Chondrocyte (in vitro differentiated cells): ENCODE measurements at regions not wholly inside any gene's neighbourhood (a gene's known extent, or its start where the extent isn't known, plus 50 kb on each side); places are given as distances from the start of the nearest gene placed in this dataset.
A peak's percentile ranks its signal among the peaks of the same experiment; 100 is the strongest.

Source experiments
- DNase-seq: peaks from one replicate; pipeline ENCODE4 v3.0.0; 2021; ENCODE audit warnings: mixed read lengths, low spot score
- H3K27ac Mint-ChIP-seq: one replicate; pipeline ENCODE4 v1.8.0; 2021; ENCODE audit warnings: mild to moderate bottlenecking, moderate library complexity, mixed read lengths; ENCODE audit not compliant: unreplicated experiment
- H3K27me3 Mint-ChIP-seq: 2 replicates; pipeline ENCODE4 v1.8.0; 2021; ENCODE audit warnings: low read depth, mixed read lengths
- H3K36me3 Mint-ChIP-seq: 2 replicates; pipeline ENCODE4 v1.8.0; 2021; ENCODE audit warnings: low read depth, mixed read lengths
- H3K4me1 Mint-ChIP-seq: 2 replicates; pipeline ENCODE4 v1.8.0; 2021; ENCODE audit warnings: low read depth, mild to moderate bottlenecking, mixed read lengths
- H3K4me3 Mint-ChIP-seq: one replicate; pipeline ENCODE4 v1.8.0; 2021; ENCODE audit warnings: mild to moderate bottlenecking, moderate library complexity, mixed read lengths; ENCODE audit not compliant: unreplicated experiment
- H3K9me3 Mint-ChIP-seq: 2 replicates; pipeline ENCODE4 v1.8.0; 2021; ENCODE audit warnings: low read depth, mixed read lengths
- TF ChIP-seq, protein P1 (sequence below): fragments of 200-600 bp; sonication (generic); IDR thresholded peaks from 2 replicates; pipeline ENCODE4 v1.5.0; 2021; ENCODE audit warnings: antibody characterized with exemption, mild to moderate bottlenecking, moderate library complexity

DNA sequence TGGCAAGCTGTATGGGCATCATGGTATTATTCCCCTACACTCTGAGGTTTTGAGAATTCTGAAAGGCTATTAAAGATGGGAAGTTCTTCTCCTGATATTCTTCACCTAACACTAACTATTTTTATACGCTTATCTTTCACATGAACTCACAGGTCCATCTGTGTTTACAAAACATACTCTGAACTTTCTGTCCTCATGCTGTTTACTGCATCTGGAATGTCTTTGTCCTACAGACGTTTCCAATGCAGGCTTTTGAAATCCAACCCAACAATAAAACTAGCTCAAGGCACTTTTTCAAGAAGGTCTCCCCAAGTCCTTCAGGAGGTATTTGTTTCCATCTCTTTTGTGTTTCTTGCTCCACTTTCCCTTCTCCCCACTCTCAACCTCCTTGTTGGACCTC, 60.5 kb upstream of the MLIP start:
- Mint-ChIP-seq H3K9me3 (no peaks in the 10 kb centered on the region), H3K27ac (no peak overlapping the region), H3K36me3 (peaks cover 2% of the 10 kb centered on the region), H3K4me3 (no peak overlapping the region), H3K4me1 (peaks cover 16% of the 10 kb centered on the region), H3K27me3 (no peaks in the 10 kb centered on the region)
- no peak for DNase-seq
- TF ChIP-seq, protein P1, sequence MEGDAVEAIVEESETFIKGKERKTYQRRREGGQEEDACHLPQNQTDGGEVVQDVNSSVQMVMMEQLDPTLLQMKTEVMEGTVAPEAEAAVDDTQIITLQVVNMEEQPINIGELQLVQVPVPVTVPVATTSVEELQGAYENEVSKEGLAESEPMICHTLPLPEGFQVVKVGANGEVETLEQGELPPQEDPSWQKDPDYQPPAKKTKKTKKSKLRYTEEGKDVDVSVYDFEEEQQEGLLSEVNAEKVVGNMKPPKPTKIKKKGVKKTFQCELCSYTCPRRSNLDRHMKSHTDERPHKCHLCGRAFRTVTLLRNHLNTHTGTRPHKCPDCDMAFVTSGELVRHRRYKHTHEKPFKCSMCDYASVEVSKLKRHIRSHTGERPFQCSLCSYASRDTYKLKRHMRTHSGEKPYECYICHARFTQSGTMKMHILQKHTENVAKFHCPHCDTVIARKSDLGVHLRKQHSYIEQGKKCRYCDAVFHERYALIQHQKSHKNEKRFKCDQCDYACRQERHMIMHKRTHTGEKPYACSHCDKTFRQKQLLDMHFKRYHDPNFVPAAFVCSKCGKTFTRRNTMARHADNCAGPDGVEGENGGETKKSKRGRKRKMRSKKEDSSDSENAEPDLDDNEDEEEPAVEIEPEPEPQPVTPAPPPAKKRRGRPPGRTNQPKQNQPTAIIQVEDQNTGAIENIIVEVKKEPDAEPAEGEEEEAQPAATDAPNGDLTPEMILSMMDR, result no peak

DNA sequence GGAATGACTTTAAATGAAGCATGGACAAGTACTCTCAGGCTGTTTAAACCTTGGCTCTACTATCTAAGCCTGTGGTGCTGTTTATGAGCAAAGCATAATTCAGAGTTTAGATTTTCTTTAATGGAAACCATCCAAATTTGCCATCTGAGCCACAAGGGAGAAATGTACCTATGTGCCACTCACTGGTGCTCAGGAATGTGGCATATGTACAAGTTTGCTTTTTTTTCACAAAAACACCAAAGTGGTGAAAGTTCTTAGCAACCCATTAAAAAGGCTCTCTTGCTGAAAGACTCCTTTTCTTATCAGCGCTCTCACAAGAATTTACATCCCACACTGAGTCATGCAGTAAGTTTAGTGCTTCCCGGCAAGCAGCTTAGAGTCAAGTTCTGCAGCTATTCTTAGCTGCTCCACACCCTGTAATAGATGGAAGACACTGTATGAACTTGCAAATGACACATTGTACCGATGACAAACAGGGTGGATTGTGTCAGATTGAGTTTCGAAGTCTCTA, 57.3 kb upstream of the MLIP start:
- peaks cover 2% of the 10 kb centered on the region for H3K36me3 Mint-ChIP-seq
- TF ChIP-seq, protein P1, result no peak
- DNase-seq, result no peak
- H3K4me3 Mint-ChIP-seq, result peak overlapping the region; percentile 65
- H3K4me1 Mint-ChIP-seq, result peaks cover 18% of the 10 kb centered on the region
- H3K9me3 Mint-ChIP-seq, result no peaks in the 10 kb centered on the region
- no peaks in the 10 kb centered on the region for H3K27me3 Mint-ChIP-seq
- H3K27ac Mint-ChIP-seq, result peak overlapping the region; percentile 81

DNA sequence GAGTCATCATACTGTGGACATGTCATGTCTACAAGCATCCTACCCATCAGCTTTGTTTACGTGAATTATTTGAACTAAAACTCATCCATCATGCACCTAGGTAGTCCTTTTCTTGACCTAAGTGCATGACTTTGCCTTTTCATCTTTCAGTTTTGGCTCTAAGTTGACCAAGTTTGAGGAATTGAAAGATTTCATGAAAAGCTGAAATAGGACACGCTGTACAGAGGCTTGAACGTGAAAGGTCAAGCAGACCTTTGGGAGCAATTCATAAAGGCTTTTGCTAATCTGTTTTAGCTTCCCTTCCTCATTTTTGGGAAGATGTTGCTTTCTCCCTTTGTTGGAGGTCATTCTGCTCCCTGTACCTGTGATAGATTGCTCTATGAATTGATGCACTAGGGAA, 55.1 kb upstream of the MLIP start:
- Mint-ChIP-seq H3K36me3 (peaks cover 2% of the 10 kb centered on the region), H3K27me3 (no peaks in the 10 kb centered on the region), H3K27ac (no peak overlapping the region), H3K9me3 (no peaks in the 10 kb centered on the region), H3K4me1 (peaks cover 32% of the 10 kb centered on the region), H3K4me3 (no peak overlapping the region)
- TF ChIP-seq, protein P1, result no peak
- DNase-seq, result no peak

DNA sequence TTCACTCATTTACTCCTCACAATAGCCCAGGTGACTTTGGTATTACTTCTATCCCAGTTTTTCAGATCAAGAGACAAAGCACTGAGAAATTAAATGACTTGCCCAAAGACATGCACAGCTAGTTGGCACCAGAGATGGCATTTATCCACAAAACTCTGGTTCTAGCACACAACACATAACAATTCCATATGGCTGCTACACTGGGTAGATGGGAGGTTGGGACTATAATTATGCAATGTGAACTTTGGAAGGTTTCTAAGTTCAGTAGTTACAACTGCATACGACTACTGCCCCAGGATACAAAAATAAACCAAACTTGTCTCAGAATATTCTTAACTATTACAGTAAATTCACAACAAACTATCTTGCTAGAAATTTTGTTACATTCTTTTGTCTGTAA, 54.2 kb upstream of the MLIP start:
- peaks cover 32% of the 10 kb centered on the region for H3K4me1 Mint-ChIP-seq
- TF ChIP-seq, protein P1, result no peak
- peaks cover 2% of the 10 kb centered on the region for H3K36me3 Mint-ChIP-seq
- DNase-seq, result no peak
- H3K9me3 Mint-ChIP-seq, result no peaks in the 10 kb centered on the region
- no peak overlapping the region for H3K27ac Mint-ChIP-seq
- no peaks in the 10 kb centered on the region for H3K27me3 Mint-ChIP-seq
- no peak overlapping the region for H3K4me3 Mint-ChIP-seq

DNA sequence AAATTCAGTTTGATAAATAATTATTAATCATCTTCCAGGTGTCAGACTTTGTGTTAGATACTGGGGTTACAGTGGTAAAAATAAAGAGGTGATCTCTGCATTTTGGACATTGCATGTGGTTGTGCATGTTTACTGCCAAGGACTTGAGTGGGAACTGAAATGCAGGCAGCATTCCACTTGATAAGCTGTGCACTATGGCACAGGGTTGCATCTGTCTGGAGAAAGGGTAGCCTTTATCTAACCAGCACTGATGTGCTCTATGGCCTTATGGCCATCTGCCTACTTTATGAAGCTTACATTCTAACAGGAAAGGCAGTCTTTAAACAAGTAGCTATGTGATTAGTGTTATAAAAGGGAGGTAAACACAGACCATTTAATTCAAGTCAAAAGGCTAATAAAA, 53.0 kb upstream of the MLIP start:
- Mint-ChIP-seq H3K4me1 (peaks cover 32% of the 10 kb centered on the region), H3K4me3 (no peak overlapping the region), H3K27ac (no peak overlapping the region), H3K9me3 (no peaks in the 10 kb centered on the region), H3K27me3 (no peaks in the 10 kb centered on the region), H3K36me3 (no peaks in the 10 kb centered on the region)
- TF ChIP-seq, protein P1, result no peak
- no peak for DNase-seq
